ENCODE measurements at regions not wholly inside any gene's neighbourhood (a gene's known extent, or its start where the extent isn't known, plus 50 kb on each side); places are given as distances from the start of the nearest gene placed in this dataset.
"Not testable (repeated sequence)": the region's sequence is repeated elsewhere in the genome, so short reads cannot be mapped to it uniquely, and the experiment has no call there.

DNA sequence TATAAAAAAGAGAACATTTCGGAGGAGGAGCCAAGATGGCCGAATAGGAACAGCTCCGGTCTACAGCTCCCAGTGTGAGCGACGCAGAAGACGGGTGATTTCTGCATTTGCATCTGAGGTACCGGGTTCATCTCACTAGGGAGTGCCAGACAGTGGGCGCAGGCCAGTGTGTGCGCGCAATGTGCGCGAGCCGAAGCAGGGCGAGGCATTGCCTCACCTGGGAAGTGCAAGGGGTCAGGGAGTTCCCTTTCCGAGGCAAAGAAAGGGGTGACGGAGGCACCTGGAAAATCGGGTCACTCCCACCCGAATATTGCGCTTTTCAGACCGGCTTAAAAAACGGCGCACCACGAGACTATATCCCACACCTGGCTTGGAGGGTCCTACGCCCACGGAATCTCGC, 141.9 kb upstream of the SYNPR start:
- TF ChIP-seq, protein P1, sequence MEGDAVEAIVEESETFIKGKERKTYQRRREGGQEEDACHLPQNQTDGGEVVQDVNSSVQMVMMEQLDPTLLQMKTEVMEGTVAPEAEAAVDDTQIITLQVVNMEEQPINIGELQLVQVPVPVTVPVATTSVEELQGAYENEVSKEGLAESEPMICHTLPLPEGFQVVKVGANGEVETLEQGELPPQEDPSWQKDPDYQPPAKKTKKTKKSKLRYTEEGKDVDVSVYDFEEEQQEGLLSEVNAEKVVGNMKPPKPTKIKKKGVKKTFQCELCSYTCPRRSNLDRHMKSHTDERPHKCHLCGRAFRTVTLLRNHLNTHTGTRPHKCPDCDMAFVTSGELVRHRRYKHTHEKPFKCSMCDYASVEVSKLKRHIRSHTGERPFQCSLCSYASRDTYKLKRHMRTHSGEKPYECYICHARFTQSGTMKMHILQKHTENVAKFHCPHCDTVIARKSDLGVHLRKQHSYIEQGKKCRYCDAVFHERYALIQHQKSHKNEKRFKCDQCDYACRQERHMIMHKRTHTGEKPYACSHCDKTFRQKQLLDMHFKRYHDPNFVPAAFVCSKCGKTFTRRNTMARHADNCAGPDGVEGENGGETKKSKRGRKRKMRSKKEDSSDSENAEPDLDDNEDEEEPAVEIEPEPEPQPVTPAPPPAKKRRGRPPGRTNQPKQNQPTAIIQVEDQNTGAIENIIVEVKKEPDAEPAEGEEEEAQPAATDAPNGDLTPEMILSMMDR (IDR thresholded peaks at IDR 0.05; ENCODE audit: poor library complexity, severe bottlenecking) = not testable (repeated sequence)
- not testable (repeated sequence) for TF ChIP-seq POLR2AphosphoS5 (IDR thresholded peaks at IDR 0.05); EZH2 (IDR thresholded peaks at IDR 0.05; ENCODE audit: borderline replicate concordance, insufficient read depth, low read length, poor library complexity, severe bottlenecking); SMC3 (conservative IDR thresholded peaks at IDR 0.05; ENCODE audit: poor library complexity); EP300 (conservative IDR thresholded peaks at IDR 0.05; ENCODE audit: poor library complexity, severe bottlenecking)

Measured in neural cell (in vitro differentiated cells).